NCI-H146 treated with DMSO at 0.1 percent for 48 hours (cell line): ENCODE measurements at regions not wholly inside any gene's neighbourhood (a gene's known extent, or its start where the extent isn't known, plus 50 kb on each side); places are given as distances from the start of the nearest gene placed in this dataset.
"Not testable (repeated sequence)": the region's sequence is repeated elsewhere in the genome, so short reads cannot be mapped to it uniquely, and the experiment has no call there.

Experiments used
- DNase-seq: peaks from one replicate; lab custom pipeline; 2025; ENCODE audit not compliant: unreplicated experiment; lab: John Stamatoyannopoulos, UW

GRCh38 chr4:122100508-122100907 lies 51.6 kb upstream of the BLTP1 start:
- DNase-seq = no peak

GRCh38 chr4:122099896-122100295 lies 52.2 kb upstream of the BLTP1 start:
- DNase-seq = no peak

GRCh38 chr4:122091836-122092405 lies 60.2 kb upstream of the BLTP1 start:
- no peak for DNase-seq

- DNase-seq = no peak
These were observed 60.7 kb upstream of the BLTP1 start for GRCh38 chr4:122091397-122091796.

- DNase-seq = no peak
These were observed 61.1 kb upstream of the BLTP1 start for GRCh38 chr4:122090989-122091388.

- DNase-seq = no peak
These were observed 65.6 kb upstream of the BLTP1 start for GRCh38 chr4:122086338-122087065.

- DNase-seq = no peak
These were observed 68.1 kb upstream of the BLTP1 start for GRCh38 chr4:122083989-122084388.

- no peak for DNase-seq
These were observed 68.8 kb upstream of the BLTP1 start for GRCh38 chr4:122083351-122083750.

GRCh38 chr4:122082661-122083060 lies 69.5 kb upstream of the BLTP1 start:
- no peak for DNase-seq

- DNase-seq = not testable (repeated sequence)
These were observed 74.5 kb upstream of the BLTP1 start for GRCh38 chr4:122077653-122078052.

GRCh38 chr4:122076835-122077234 lies 75.3 kb upstream of the BLTP1 start:
- DNase-seq = not testable (repeated sequence)

GRCh38 chr4:122073615-122074014 lies 78.5 kb upstream of the BLTP1 start:
- no peak for DNase-seq

GRCh38 chr4:122065915-122066314 lies 86.2 kb upstream of the BLTP1 start:
- no peak for DNase-seq

- DNase-seq = no peak
These were observed 87.0 kb upstream of the BLTP1 start for GRCh38 chr4:122065149-122065548.

- DNase-seq = no peak
These were observed 98.9 kb upstream of the BLTP1 start for GRCh38 chr4:122053186-122053585.

- DNase-seq = no peak
These were observed 99.5 kb upstream of the BLTP1 start for GRCh38 chr4:122052677-122053076.

GRCh38 chr4:122050841-122051240 lies 99.0 kb upstream of the TRPC3 start:
- DNase-seq = no peak

- no peak for DNase-seq
These were observed 95.9 kb upstream of the TRPC3 start for GRCh38 chr4:122047456-122048425.

GRCh38 chr4:122046255-122046654 lies 94.4 kb upstream of the TRPC3 start:
- no peak for DNase-seq

GRCh38 chr4:122045533-122045932 lies 93.7 kb upstream of the TRPC3 start:
- no peak for DNase-seq

GRCh38 chr4:122044501-122044900 lies 92.6 kb upstream of the TRPC3 start:
- DNase-seq = no peak

GRCh38 chr4:122041312-122041711 lies 89.5 kb upstream of the TRPC3 start:
- no peak for DNase-seq
